T-helper 22 cell (primary cell): ENCODE measurements at regions not wholly inside any gene's neighbourhood (a gene's known extent, or its start where the extent isn't known, plus 50 kb on each side); places are given as distances from the start of the nearest gene placed in this dataset.
"Not testable (repeated sequence)": the region's sequence is repeated elsewhere in the genome, so short reads cannot be mapped to it uniquely, and the experiment has no call there.

Experiments used
- DNase-seq: peaks from one replicate; pipeline ENCODE4 v3.0.0-alpha.2; 2020; ENCODE audit warnings: low read depth

DNA sequence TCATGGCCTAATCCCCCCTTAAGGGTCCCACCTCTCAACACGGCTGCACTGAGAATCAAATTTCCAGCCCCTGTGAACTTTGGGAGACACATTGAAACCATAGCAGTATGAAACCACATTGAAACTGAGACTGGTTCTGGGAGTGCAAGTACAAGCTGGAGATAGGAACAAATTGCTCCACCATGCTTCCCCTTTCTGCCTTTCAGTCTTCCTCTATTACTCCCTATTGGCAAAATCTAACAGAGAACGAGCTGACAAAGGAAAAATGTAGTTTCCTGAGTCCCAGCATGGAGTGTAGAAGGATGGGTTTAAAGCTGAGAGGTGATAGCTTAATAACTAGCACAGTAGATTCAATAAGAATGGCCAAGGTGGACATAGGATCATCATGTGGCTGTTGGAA, 161.7 kb upstream of the RPL34 start:
- no peak for DNase-seq

DNA sequence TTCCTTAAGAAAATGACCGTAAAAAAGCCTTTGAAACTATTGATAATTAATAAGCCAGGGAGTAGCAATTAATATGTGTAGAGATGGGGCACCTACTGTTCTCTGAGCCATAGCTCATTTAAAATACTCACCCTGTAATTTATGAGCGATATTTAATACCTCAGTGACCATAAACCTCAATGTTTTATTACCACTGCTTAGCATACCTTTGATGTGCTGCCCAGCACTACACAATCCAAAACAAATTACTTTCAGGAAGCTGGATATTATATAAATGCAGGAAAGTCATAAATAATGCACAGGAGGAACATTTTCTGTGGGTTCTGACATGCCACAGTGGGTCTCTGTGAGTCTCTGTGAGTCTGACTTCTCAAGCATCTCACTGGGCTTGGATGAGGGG, 166.1 kb upstream of the RPL34 start:
- no peak for DNase-seq

DNA sequence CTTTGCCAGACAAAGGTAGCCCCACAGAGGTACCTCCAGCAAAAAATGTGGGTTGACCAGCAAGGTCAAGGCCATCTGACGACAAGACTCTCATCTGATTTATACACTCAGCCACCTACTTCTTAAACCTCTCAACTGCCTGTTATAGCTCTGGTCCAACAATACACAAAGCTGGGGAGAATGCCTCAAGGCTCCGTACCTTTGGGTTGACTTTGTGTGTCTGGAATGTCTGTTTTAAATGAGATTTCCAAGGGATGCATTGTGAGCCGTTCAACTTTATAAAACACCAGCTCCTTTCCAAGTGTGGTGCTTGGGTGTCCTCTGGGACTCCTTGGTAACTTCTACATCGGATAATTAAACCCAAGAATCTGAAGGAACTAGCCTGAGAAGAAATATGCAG, 167.0 kb upstream of the RPL34 start:
- DNase-seq, result no peak

DNA sequence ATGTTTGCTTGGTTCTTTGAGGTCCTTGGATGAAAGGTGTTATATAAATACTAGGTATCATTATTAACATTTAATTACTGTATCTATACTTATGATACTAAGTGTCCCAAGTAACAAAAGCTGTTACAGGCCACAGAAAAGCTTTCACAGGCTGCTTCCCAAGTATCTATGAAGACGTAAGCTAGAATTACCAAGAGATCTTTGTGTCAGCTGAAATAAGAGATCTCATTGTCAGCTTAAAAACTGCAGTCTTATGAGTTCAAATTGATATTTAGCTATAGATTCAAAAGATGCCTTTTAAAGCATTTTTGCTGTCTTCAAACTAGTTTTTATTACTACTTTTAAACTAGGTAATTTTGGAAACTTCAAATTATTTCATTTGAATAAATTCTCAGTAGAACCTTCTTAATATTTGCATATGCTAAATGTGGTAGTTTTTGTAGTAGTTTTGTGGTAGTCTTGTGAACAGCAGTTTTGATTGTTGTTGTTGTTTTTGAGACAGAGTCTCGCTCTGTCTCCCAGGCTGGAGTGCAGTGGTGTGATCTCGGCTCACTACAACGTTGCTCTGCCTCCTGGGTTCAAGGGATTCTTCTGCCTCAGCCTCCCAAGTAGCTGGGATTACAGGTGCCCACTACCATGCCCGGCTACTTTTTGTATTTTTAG, 170.0 kb upstream of the RPL34 start:
- no peak for DNase-seq

DNA sequence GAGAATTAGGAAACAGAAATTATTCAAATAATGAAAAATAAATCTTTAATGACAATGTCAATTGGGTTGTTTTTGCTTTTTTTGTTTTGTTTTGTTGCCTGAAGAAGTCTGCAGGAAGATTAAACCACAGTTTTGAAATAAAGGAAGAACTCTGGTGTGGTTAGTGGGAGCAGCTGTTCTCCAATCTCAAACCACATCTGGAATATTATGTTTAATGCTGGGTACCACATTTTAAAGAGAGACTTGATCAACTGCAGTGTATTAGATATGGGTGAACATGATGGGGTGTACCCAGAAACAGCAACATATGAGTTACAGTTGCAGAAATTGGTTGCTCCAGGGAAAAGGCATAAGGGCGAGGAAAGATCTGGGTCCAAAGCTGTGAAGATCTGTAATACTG, 171.2 kb upstream of the RPL34 start:
- DNase-seq, result no peak

DNA sequence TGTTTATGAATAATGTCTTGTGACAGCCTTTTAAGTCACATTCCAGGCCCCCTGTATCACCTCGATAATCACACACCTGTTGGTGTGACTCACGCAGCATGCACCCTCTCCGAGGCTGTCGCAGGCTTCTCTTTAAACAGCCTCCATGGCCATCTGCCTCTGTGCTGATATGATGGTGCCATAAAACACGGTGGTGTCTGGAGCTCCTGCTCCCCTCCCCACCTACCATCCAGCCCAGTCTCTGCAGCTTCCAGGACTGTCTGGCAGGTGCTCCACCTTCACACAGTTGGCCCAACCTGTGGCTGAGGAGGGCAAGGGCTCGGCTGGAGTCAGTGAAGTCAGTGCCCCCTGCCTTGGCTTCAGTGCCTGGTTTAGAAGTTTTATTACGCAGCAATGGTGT, 173.8 kb upstream of the RPL34 start:
- DNase-seq, result no peak

DNA sequence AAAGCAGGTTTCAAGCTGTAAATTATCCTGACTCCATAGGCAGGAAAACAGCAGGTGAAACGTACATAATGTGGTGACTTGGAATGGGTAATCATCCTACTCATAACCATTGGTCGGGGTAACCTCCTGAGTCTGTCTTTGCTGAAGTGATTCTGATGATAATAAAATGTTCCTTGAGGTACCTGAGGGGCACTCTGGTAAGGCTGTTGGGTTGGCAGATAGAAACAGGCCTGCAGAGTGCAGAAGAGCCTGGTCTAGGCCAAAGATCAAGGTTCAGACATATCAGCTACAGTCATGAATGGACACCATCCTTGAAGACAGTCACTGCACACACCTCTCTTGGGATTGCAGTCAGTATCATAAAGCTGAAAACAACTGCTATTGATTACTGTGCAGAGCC, 174.7 kb upstream of the RPL34 start:
- no peak for DNase-seq

DNA sequence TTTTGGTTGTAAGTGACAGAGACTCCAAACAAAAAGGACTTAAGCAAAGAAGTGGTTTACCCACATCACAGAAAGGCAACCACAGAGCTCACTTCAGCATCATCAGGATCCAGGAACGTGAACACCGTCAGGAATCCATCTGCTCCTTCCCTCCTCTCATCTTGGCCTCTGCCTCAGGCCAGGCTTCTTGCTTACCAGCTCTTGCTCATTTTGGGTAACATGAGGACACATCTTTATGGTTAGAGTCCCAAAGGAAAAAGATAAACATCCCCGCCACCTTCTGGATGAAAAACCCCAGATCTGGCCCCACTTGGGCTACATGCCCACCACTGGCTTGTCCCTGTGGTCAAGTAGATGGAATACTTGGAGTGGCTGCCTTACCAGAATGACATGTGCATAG, 176.8 kb upstream of the RPL34 start:
- no peak for DNase-seq

DNA sequence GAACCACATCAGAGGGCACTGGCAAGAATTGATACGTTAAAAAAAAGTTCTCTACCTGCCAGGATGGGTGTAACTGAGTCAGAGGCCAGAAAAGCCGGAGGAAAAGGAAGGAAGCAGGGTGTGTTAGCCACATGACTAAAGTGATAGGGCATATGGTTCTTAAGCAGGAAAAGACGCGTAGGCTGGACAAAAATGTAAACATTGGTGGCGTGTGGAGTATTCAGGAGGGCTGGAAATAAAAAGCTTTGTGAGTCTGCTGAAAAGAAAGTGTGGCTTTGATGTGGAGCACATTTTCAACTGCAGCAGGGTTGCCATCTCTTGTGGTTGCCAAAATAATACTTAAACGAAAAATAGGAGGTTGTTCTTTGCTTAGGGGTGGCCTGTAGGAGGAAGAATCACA, 186.5 kb upstream of the RPL34 start:
- peak; percentile 16 for DNase-seq

DNA sequence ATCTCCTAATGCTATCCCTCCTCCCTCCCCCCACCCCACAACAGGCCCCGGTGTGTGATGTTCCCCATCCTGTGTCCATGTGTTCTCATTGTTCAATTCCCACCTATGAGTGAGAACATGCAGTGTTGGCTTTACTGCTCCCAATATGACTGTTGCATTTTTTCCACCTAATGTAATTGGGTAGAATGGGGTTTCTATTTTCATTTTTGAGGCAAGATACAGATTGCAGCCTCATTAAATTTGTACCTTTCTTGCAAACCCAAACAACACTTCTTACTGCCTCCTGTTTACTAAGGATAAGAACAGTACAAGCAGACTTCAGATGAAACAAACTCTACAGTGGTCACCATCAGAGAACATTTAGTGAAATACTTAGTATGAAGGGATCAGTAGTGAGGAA, 187.0 kb upstream of the RPL34 start:
- DNase-seq, result not testable (repeated sequence)

DNA sequence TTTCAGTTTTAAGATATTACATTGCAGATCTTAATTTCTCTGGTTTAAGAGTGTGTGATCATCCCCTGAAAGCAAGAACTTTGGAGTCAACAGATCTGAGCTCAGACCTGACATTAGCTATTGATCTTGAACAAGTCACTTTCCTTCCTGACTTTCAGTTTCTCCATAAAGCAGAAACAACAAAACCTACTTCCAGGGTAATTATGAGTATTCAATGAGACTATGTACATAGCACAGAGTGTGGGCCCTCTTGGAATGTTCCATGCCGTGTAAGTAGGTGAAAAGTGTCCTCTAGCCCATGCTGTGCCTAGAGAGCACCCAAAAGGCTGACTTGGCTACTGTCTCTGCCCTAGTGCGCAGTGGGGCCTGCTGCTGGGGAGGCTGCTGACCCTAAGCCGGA, 188.0 kb upstream of the RPL34 start:
- no peak for DNase-seq

DNA sequence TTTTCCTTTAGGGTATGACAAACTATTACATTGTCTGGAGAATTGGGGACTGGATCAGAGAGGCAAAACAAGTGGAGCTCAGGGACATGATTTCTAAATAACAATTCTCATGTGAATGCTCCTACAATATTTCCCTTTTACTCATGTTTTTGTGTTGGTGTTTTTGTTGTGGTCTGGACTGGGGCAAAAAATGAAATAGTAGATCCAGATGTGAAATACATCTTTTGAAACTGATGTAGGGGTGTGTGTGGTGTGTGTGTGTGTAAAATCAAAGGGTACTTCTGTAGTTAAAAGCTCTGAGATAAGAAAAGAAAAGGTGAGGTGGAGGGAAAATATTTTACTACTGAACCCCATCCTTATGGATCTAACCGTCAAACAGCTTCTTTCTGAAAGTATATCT, 188.4 kb upstream of the RPL34 start:
- no peak for DNase-seq

DNA sequence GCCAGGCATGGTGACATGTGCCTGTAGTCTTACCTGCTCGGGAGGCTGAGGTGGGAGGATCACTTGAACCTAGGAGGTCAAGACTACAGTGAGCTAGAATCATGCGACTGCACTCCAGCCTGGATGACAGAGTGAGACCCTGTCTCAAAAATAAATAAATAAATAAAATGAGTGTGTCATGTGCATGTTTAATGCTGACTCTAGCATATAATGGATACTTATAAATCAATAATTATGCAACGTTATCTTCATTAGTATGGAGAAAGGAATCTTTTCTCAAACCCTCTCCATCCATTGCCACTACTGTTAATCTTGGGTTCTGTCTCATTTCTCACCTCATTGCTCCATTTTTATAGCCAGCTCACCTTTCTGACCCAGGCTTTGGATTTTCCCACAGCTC, 189.5 kb upstream of the RPL34 start:
- no peak for DNase-seq

DNA sequence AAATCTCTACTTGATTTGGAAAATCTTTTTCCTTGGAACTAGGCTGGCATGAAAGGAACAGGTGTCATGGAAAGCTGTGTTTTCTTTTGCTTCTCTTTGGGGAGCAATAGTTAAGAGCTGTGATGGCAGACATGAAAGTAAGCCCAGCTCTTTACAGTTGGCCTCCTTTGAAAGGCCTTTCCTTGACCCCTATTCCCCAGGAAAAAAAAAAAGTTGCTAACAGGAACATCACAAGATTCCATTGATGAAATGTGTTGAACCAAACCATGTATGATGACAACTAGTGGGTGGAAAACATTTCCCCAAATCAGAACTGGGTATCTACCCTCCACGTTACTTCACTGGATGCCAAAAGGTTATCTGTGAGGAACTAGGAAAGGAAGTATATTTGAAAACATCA, 190.7 kb upstream of the RPL34 start:
- no peak for DNase-seq

DNA sequence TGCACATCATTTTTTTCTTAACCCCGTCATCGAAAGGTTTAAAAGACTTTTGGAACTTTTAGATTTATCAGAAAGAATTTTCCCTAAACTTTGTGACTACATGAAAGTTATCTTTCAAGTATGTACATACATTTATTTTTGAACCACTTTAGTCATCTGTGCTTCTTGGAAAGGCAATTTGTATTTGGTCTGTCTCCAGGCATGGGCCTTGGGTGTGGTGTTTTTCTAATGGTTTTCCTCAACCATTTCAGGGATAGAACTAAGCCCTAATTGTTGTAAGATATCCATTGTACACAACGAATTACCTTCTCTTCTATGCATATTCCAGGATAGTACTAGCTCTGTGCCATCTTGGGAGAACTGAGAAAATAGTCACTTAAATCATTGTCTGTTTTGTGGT, 191.5 kb upstream of the RPL34 start:
- no peak for DNase-seq

DNA sequence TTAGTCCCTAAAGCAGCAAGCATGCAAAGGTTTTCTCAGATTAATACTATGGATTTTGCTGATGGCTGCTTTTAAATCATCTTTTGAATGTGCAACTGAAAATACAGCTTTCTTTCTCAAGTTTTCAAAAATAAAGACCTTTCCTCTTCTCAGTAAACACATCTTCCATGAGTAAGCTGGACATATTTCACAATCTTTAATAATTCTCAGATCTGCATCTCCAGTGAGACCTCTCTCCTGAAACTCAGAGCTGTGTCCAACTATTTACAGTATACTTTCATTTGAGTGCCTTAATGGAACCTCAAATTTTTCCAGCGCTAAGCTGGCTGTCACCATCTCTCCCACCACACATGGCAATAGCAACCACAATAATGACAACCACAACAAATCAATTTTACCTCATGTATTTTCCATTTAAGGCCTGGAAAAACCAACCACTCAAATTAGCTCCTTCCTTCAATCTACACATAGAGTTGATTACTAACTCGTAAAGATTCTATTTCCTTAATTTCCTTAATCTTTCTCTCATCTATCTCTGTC, 192.4 kb upstream of the RPL34 start:
- DNase-seq, result no peak

DNA sequence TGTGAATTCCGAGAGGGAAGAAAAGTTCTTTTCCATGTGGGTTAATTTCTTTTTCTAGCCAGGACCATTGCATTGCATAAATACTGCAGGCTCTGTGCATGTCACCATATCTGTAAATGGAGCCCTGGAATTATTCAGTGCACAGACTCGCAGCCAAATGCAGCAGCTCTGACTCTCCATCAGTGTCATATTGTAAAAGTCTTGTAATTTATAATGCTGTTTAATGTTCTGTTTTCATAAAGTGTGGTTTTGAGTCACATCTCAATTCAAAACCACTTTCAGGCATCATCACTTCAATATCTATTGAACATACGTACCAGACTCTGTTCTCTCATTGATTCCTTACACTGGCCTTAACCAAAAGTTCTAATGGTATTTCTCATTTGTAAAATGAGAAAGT, 193.9 kb upstream of the RPL34 start:
- DNase-seq, result no peak

DNA sequence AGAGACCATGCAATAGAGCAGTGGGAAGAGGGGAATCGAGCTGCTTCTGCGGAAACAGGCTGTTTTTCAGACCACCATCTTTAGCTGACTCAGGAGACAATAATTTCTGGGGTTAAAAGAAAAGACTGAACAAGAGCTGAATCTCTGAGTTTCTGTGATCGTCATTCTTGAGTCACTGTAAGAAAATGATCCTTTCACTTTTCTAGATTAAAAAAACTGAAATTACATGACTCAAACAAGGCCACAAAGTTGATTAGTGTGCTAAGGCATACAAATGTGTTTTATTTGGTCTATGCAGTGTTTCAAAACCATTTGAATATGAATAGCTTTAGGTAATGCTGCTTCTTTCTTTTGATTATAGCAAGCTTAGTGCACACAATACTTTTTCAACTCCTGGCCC, 194.4 kb upstream of the RPL34 start:
- no peak for DNase-seq

DNA sequence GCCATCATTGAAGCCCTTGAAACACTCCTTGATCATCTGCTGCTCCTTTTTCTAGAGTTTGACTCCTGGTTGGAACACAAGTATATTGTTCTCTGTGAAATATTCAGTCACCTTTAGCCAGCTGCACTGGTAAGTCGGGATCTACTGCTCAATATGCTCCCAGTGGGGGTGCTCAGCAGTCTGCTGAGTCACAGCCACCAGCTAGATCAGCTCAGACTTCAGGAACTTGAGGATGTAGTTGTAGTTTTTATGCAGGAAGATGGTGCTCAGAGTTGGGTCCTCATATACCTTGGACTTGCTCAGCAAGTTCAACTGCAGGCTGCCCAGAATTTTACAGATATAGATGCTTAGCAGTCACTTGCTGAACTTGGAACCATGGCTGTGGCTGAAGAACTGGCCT, 202.5 kb upstream of the RPL34 start:
- DNase-seq, result no peak

DNA sequence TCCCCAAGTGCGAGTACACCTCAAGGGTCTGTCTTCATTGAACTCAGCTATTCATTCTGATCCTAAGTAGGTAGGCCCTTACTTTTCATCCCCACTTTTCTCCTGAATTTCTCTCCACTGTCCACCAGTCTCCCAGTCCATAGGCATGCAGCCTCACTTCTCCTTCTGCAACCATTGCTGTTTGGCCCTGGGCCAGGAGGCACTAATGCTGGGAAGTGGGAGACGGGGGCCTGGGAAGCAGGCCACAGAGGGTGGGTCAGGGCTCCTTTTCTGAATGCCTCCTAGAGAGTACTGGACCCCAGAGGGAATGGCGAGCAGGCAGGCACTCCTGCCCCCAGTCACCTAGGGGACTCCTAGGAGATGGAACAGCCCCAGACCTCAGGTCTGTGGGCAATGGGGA, 203.5 kb upstream of the RPL34 start:
- no peak for DNase-seq

DNA sequence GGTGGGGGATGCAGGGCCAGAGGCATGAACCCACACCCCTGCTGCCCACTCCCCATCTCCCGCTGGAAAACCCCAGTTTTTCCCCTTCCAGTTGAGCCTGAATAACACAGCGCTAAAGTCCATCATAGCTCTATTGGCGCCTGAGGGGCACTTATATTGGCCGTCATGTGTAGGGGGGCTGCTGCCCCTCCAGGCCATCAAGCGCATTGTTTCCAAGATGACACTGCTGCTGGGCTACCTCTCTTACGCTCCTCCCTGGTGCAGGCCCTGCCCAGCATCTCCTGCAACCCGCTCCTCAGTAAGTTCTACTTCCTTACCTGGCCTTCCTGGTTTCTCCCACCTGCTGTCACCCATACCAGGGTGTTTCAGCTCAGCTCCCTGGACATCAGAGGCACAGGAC, 205.0 kb upstream of the RPL34 start:
- DNase-seq, result no peak

DNA sequence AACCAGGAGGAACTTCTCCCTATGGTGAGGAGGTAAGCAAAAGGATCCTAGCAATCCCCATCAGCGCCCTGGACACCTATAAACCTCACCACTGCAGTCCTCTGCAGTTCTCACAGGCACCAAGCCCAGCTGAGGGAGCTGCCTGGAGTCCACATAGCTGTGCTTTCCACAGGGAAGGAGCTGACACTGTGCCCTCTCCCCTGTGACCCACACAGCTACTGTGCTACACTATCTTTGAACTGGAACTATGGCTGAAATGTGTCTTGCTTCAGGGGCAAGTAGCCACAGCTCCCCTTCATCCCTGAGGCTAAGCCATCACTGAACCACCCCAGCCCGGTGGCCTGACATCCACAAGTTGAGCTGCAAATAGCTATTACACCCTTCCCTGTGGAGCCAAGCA, 208.5 kb upstream of the RPL34 start:
- no peak for DNase-seq

DNA sequence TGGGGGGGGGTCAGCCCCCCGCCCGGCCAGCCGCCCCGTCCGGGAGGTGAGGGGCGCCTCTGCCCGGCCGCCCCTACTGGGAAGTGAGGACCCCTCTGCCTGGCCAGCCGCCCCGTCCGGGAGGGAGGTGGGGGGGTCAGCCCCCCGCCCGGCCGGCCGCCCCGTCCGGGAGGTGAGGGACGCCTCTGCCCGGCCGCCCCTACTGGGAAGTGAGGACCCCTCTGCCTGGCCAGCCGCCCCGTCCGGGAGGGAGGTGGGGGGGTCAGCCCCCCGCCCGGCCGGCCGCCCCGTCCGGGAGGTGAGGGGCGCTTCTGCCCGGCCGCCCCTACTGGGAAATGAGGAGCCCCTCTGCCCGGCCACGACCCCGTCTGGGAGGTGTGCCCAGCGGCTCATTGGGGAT, 210.7 kb upstream of the RPL34 start:
- not testable (repeated sequence) for DNase-seq

DNA sequence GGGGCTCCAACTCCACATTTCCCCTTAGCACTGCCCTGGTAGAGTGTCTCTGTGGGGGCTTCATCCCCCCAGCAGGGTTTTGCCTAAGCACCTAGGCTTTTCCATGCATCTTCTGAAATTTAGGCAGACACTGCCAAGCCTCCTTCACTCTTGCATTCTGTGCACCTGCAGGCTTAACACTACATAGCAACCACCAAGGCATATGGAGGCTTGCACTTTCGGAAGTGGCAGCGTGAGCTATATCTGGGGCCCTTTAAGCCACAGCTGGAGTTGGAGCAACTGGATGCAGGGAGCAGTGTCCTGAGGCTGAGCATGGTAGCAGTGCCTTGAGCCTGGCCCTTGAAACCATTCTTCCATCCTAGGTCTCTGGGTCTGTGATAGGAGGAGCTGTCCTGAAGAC, 214.8 kb upstream of the RPL34 start:
- DNase-seq, result no peak

DNA sequence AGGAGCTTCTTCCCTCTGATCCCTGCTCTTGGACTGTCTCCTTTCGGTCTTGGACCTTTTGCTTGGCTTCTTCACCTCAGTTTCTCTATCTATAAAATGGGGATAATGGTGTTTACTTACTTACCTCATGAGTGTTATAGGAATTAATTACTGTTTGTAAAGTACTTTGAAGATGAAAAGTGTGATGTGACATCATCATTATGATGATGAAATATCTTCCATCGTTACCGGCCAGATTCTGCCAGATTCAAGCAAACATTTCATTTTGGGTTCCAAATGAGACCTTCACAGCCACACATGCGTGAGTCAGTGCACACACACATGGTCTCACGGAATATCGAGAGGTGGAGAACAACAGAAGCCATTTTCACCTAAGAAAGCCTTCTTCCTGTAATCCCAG, 220.1 kb upstream of the RPL34 start:
- no peak for DNase-seq
